Right lobe of liver (tissue), 6 donors: ENCODE measurements at regions not wholly inside any gene's neighbourhood (a gene's known extent, or its start where the extent isn't known, plus 50 kb on each side); places are given as distances from the start of the nearest gene placed in this dataset.
"Not testable (repeated sequence)": the region's sequence is repeated elsewhere in the genome, so short reads cannot be mapped to it uniquely, and the experiment has no call there.

Experiments used
- ATAC-seq, 4 donors: fragments of 200-7000 bp; cut with Tn5 transposase; one replicate each; pipeline ENCODE4 v1.9.1; 2020; ENCODE audit warnings: mild to moderate bottlenecking in 4 of 4, moderate library complexity in 4 of 4
- DNase-seq, 3 donors: peaks; one replicate each; pipeline ENCODE4 v3.0.0-alpha.2; 2020
- H3K27ac ChIP-seq, 3 donors: fragments of 200-600 bp; one replicate each; pipeline ENCODE4 v1.8.0; 2022
- H3K27me3 ChIP-seq, 2 donors: fragments of 200-600 bp; one replicate each; pipeline ENCODE4 v1.8.0; 2022
- H3K36me3 ChIP-seq, 4 donors: fragments of 200-600 bp; sonication (generic) in 1 of 4; one replicate each; pipeline versions ENCODE4 v1.5.1 to v1.8.0; 2017 to 2022; ENCODE audit warnings: control low read depth in 1 of 4
- H3K4me1 ChIP-seq, 4 donors: fragments of 200-600 bp; sonication (generic) in 1 of 4; one replicate each; pipeline versions ENCODE4 v1.5.1 to v1.8.0; 2017 to 2022; ENCODE audit warnings: control low read depth in 1 of 4
- H3K4me3 ChIP-seq, 3 donors: fragments of 200-600 bp; one replicate each; pipeline ENCODE4 v1.8.0; 2022
- H3K9me3 ChIP-seq, 4 donors: fragments of 200-600 bp; sonication (generic) in 1 of 4; one replicate each; pipeline versions ENCODE4 v1.5.1 to v1.8.0; 2017 to 2022; ENCODE audit warnings: control low read depth in 1 of 4
- POLR2A ChIP-seq: fragments of 450-650 bp; IDR thresholded peaks from one replicate; pipeline ENCODE4 v1.6.1; 2017; ENCODE audit warnings: antibody characterized with exemption, mild to moderate bottlenecking
- WGBS: methylation state at CpG from one replicate; pipeline ENCODE4 v1.1.6; 2018; ENCODE audit warnings: low coverage, low lambda C conversion rate; ENCODE audit not compliant: insufficient coverage; ENCODE audit errors: missing lambda C conversion rate; 5-methylcytosine and 5-hydroxymethylcytosine counted together
- intact Hi-C, 2 donors: fragments of 100-400 bp; cut with DNase I; formaldehyde crosslinking; loops; one replicate each; pipeline versions ENCODE4 v1.11.2 to v1.14.1; 2022
- TF ChIP-seq, protein P1 (sequence below), 4 donors: fragments of 200-600 bp in 3 of 4; fragments of 450-650 bp in 1 of 4; IDR thresholded peaks; one replicate each; pipeline versions ENCODE4 v1.5.1 to v1.8.0; 2016 to 2022; ENCODE audit warnings: antibody characterized with exemption in 4 of 4, mild to moderate bottlenecking in 2 of 4
- donor health status: DM: no; HTN: yes; CAD: no.
- donor health status: DM: no; HTN: no; CAD: no.
- donor health status: DM: no; HTN: no; CAD: no.
- donor health status: DM: no; HTN: yes; CAD: no.
- donor health status: DM: no; HTN: yes; CAD: no.

DNA sequence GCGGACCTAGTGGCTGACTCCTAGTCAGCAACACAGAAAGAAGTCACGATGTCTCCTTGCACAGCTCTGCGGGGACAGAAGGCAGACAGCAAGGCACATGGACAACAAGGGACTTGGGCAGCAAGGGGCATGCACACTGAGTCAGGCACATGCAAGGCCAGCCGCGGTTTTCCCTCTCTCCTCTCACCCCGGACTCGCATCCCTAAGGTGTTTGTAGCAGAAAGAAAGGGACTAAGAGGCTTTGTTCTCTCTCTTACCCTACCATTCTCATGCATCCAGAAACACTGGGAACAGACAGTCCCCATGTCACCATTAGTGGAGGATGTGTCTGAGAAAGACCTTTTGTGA lies 193.3 kb upstream of the PHF14 start:
- intact Hi-C loops, result no loop called here
- Histone ChIP-seq H3K9me3 (no peaks in the 10 kb centered on the region), H3K27ac (no peak overlapping the region), H3K4me3 (no peak overlapping the region), H3K36me3 (no peaks in the 10 kb centered on the region), H3K4me1 (no peaks in the 10 kb centered on the region), H3K27me3 (no peaks in the 10 kb centered on the region)
- whole genome bisulfite sequencing, result no CpG with 5 or more reads among the region's 7 CpGs
- no peak for DNase-seq
- ATAC-seq, result no peak
- no peak for TF ChIP-seq POLR2A
- TF ChIP-seq, protein P1, sequence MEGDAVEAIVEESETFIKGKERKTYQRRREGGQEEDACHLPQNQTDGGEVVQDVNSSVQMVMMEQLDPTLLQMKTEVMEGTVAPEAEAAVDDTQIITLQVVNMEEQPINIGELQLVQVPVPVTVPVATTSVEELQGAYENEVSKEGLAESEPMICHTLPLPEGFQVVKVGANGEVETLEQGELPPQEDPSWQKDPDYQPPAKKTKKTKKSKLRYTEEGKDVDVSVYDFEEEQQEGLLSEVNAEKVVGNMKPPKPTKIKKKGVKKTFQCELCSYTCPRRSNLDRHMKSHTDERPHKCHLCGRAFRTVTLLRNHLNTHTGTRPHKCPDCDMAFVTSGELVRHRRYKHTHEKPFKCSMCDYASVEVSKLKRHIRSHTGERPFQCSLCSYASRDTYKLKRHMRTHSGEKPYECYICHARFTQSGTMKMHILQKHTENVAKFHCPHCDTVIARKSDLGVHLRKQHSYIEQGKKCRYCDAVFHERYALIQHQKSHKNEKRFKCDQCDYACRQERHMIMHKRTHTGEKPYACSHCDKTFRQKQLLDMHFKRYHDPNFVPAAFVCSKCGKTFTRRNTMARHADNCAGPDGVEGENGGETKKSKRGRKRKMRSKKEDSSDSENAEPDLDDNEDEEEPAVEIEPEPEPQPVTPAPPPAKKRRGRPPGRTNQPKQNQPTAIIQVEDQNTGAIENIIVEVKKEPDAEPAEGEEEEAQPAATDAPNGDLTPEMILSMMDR (IDR thresholded peaks at IDR 0.05), result no peak

DNA sequence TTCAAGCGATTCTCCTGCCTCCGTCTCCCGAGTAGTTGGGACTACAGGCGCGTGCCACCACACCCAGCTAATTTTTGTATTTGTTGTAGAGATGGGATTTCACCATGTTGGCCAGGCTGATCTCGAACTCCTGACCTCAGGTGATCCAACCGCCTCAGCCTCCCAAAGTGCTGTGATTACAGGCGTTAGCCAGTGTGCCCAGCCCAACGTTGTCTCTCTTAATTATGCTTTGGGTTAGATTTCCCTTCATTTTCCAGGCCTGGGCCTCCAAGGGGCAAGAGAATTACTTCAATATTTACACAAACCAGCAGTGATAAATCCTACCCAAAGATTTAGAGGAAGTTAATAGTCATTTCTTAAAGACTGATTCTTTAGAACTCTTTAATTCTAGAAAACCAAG lies 186.7 kb upstream of the PHF14 start:
- WGBS, result 78% methylated on average over 4 of the region's 9 CpGs
- ATAC-seq, intact Hi-C loops: not testable (repeated sequence)

DNA sequence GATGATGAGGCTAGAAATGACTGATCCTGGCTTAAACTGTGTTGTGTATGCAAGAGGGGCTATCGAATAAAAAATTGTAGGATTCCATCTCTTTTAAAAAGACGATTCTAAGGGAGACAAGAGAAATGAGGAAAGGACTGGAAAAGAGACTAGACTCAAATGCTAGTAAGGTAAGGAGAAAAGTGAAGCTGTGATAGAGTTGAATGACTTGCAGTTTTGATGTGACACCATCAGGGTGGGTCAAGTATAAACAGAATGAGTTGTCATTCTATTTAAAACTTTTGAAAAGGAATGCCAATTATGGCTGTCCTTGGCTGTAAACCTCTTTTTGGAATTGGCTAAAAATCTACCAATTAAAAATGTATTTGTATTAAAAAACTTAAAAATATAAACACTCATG lies 184.5 kb upstream of the PHF14 start:
- Histone ChIP-seq H3K27ac (no peak overlapping the region), H3K4me1 (no peaks in the 10 kb centered on the region), H3K9me3 (no peaks in the 10 kb centered on the region), H3K27me3 (no peaks in the 10 kb centered on the region), H3K36me3 (no peaks in the 10 kb centered on the region), H3K4me3 (no peak overlapping the region)
- no peak for TF ChIP-seq POLR2A
- TF ChIP-seq, protein P1 (IDR thresholded peaks at IDR 0.05), result no peak
- WGBS, result 46% methylated on average over 2 of the region's 2 CpGs
- intact Hi-C loops, result no loop called here
- no peak for ATAC-seq
- DNase-seq, result no peak

More for the DNA sequence above, 186.7 kb upstream of the PHF14 start:
- H3K9me3 ChIP-seq, DNase-seq, H3K27ac ChIP-seq, H3K4me1 ChIP-seq, H3K4me3 ChIP-seq, H3K36me3 ChIP-seq, H3K27me3 ChIP-seq: not testable (repeated sequence)

DNA sequence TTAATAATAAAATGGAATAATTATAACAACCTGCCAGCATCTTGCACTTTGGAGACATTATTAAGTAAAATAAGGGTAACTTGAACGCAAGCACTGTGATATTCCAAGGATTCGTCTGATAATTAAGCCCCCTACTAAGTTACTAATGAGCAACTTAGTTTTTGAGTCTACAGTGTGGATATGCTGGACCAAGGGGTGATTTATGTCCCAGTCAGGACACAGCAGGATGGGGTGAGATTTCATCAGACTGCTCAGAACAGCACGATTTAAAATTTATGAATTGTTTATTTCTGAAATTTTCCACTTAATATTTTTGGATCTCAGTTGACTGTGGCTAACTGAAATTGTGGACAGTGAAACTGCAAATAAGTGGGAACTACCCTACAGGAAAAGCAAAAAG lies 182.8 kb upstream of the PHF14 start:
- ATAC-seq (no peak), DNase-seq (no peak)
- intact Hi-C loops, result no loop called here
- 51% methylated on average over 3 of the region's 3 CpGs for WGBS
- TF ChIP-seq, protein P1 (IDR thresholded peaks at IDR 0.05), result no peak
- TF ChIP-seq POLR2A, result no peak
- Histone ChIP-seq H3K36me3 (no peaks in the 10 kb centered on the region), H3K27ac (no peak overlapping the region), H3K27me3 (no peaks in the 10 kb centered on the region), H3K9me3 (no peaks in the 10 kb centered on the region), H3K4me3 (no peak overlapping the region), H3K4me1 (no peaks in the 10 kb centered on the region)

DNA sequence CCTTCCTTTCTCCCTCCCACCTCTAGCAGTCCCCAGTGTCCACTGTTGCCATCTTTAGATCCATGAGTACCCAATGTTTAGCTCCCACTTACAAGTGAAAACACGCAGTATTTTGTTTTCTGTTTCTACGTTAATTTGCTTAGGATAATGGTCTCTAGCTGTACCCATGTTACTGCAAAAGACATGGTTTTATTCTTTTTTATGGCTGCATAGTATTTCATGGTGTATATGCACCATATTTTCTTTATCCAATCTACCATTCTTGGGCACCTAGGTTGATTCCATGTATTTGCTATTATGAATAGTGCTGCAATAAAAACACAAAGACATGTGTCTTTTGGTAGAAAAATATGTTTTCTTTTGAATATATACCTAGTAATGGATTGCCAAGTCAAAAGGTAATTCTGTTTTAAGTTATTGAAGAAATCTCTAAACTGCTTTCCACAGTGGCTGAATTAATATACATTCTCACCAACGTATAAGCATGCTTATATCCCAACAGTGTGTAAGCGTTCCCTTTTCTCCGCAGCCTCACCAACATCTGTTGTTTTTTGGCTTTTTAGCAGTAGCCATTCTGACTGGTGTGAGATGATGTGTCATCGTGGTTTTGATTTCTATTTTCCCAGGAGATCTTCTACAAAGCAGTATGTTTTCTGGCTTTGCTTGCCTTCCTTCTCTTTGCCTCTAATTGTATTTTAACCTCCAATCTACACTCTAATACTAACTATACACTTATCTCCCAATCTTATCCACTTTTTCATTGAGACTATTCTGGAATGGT lies 179.5 kb upstream of the PHF14 start:
- no peak for TF ChIP-seq POLR2A
- TF ChIP-seq, protein P1 (IDR thresholded peaks at IDR 0.05), result no peak
- H3K36me3 ChIP-seq, result no peaks in the 10 kb centered on the region
- intact Hi-C loops, result no loop called here
- no peaks in the 10 kb centered on the region for H3K27me3 ChIP-seq
- DNase-seq, result no peak
- 52% methylated on average over 6 of the region's 6 CpGs for WGBS
- no peaks in the 10 kb centered on the region for H3K4me1 ChIP-seq
- no peaks in the 10 kb centered on the region for H3K9me3 ChIP-seq
- no peak for ATAC-seq
- no peak overlapping the region for H3K4me3 ChIP-seq
- H3K27ac ChIP-seq, result no peak overlapping the region
